A673 (cell line): ENCODE measurements at regions not wholly inside any gene's neighbourhood (a gene's known extent, or its start where the extent isn't known, plus 50 kb on each side); places are given as distances from the start of the nearest gene placed in this dataset.

Source experiments
- CTCF ChIP-seq: fragments of 300-800, 200-600 bp; sonication (generic); conservative IDR thresholded peaks from 2 replicates; pipeline ENCODE4 v1.5.1; 2017; ENCODE audit warnings: low read depth, mild to moderate bottlenecking, antibody characterized with exemption, low read length, moderate library complexity, mixed read lengths
- EZH2 ChIP-seq: fragments of 200-600 bp; sonication (generic); IDR thresholded peaks from 2 replicates; pipeline ENCODE4 v1.6.1; 2017; ENCODE audit warnings: borderline replicate concordance, low read depth, mild to moderate bottlenecking, mixed read lengths, antibody characterized with exemption, low read length; ENCODE audit not compliant: poor library complexity, severe bottlenecking

DNA sequence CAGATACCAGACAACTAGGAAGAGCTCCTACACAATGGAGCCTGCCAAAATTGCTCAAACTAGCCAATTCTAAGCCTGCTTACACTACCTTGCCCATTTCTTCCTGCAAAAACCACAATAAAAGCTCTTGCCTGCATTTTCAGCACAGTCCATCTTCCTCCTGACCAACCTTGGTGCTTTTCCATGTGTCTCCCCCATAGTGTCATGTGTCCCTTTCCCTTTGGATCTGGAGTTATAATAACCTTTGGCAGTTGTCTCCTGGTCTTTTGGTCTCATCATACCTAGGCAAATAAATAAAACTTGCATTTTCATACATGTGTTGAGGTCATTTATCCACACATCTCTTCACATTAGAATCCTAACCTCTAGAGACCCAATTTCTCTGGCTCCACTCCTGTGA lies 203.1 kb upstream of the TRPC4 start:
- TF ChIP-seq CTCF (no peak), EZH2 (no peak)
